ACHN (cell line): ENCODE measurements at regions not wholly inside any gene's neighbourhood (a gene's known extent, or its start where the extent isn't known, plus 50 kb on each side); places are given as distances from the start of the nearest gene placed in this dataset.
A peak's percentile ranks its signal among the peaks of the same experiment; 100 is the strongest.

Source experiments
- DNase-seq: peaks from one replicate; pipeline ENCODE4 v3.0.0-alpha.2; 2015
- in situ Hi-C: cut with HindIII; loops from 2 replicates; pipeline ENCODE4 v1.10.0; 2017; ENCODE audit warnings: low sequenced_read_pairs, low pct_ligation_motif_present, low pct_unique_long_range_greater_than_20kb

DNA sequence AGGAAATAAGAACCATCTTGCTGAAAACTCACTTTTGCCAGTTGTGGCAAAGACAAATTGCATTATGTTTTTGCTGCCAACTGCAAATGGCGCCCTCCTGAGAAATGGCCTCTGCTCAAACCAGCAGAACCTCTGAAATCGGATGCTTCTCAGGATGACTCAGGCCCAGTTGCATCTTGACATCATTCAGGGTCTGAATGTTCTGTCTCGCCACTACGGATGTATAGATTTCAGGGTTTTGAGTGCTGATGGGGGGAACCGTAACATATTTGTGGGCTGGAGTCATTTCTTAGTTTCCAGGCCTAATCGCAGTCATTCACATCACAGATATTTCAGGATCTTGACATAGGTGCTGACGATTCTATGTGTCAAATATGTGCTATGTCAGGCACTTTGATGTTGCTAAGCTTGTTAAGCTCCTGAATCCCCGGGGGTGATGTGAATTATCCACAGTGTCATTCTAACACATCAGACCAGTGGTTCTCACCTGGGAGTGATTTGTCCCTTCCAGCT is 207.1 kb downstream of the NFATC2 start:
- in situ Hi-C loops, result no loop called here

GRCh38 chr20:51334609-51335008 is 207.9 kb downstream of the NFATC2 start:
- in situ Hi-C loops, result no loop called here
- no peak for DNase-seq

More for the DNA sequence above, 207.1 kb downstream of the NFATC2 start:
- no peak for DNase-seq

DNA sequence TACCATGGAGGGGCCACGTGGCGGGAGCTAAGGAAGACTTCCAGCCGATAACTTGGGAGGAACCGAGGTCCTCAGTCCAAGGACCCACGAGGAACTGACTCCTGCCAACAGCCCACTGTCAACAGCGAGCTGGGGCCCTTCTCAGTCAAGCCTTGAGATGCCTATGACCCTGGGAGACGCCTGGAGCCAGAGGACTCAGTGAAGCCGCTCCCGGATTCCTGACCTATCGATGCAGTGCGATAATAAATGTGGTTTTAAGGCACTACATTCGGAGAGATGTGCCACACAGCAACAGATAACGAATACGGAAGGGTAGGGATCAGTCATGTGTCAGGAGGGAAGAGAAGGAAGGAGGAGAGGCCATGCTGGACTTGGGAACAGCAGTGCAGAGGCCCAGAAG is 208.5 kb downstream of the NFATC2 start:
- in situ Hi-C loops, result no loop called here
- no peak for DNase-seq

DNA sequence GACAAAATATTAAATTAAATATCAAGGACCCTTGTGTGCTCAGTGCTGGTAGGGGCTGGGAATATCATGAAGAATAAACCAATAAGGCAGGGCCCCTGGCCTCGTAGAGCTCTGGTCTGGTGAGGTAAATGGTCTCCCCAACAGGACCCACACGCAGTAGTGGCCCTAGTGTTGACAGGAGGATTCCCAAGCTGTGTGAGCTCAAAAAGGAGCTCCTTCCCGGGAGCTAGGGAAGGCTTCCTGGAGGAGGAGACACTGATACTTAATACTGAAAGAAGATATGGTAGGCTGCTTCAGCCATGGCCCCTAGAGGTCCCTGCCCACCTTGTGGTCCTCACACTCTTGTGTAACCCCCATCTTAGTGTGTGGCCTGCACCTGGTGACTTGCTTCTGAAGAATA is 209.1 kb downstream of the NFATC2 start:
- no peak for DNase-seq
- in situ Hi-C loops, result no loop called here

DNA sequence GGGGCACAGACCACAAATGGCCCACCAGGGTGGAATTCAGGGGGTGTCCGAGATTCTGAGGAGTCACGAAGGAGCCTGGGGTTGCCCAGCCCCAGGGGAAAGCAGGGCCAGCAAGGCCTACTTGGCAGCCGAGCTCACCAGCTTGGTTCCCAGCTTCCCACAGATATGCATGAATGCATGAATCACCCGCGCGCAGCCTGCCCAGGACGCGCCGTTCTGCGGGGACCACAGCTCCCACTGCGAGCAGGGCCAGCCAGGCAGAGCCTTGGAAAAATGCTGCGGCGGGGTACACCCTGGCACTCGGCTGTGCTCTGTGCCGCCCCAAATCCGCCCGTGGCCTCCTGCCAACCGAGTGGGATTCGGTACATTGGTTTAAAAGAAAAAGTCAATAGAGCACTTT is 211.0 kb downstream of the NFATC2 start:
- in situ Hi-C loops, result no loop called here
- DNase-seq, result no peak

DNA sequence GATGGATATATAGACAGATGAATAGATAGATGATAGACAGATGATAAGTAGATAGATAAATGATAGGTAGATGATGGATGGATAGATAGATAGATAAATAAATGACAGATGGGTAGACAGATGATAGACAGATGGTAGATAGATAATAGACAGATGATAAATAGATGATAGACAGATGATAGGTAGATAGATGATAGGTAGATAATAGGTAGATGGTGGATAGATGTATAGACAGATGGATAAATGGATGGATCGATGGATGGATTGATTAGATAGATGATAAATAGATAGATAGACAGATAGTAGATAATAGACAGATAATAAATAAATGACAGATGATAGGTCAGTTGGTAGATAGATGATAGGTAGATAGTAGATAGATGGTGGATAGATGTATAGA is 212.7 kb downstream of the NFATC2 start:
- DNase-seq, result no peak
- in situ Hi-C loops, result no loop called here

DNA sequence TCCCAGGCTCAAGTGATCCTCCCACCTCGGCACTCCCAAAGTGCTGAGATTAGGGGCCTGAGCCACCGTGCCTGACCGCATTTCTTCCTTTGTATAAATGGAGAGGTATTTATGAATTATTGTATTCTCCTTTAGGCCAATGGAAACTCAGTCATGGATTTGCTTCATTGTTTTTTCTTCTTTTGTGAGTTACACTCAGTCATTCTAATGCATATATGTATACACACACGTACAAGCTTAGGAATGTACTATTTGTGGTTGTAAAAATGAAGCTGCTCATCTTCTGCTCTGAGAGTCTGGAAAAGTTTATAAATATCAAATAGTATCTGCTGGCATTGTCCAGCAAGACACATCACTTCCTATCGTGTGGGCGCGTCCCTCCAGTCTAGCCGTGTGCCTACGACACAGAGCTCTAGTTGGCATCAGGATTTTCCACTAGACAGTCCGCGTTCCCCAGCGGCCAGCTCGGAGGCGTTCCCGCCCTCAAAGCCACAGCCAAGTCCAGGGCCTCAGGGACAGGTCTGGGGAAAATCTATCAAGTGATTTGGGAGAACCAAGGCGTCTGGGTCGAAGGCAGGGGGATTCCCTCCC is 215.2 kb downstream of the NFATC2 start:
- DNase-seq, result no peak

DNA sequence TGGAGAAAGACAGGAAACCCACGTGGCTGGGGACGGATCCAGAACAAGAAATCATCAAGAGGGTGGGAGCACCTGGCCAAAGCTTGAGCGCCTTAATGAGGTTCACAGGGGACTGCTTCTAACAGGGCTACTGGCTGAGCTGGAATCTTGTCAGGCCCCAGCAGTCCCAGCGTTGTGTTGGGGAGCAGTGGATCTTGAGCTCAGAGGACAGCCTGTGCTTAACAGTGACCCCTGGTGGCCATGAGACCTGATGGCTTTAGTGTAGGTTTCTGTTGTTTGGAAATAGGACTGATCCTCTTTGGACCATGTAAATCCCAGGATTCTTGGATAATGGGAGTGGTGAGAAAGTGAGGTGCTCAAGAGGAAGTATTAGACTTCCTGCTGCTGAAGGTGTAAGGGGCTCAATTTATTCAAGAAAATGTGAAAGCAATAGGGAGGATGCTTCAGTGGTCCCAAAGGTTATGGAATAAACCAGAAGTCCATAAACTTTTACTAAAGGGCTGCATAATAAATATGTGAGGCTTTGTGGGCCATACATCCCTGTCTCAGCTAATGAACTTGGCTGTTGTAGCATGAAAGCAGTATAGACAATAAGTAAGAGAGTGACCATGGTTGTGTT is 216.2 kb downstream of the NFATC2 start:
- peak; percentile 12 for DNase-seq
- in situ Hi-C loops, result no loop called here

More for the DNA sequence above, 215.2 kb downstream of the NFATC2 start:
- in situ Hi-C loops, result no loop called here

GRCh38 chr20:51322164-51322707 is 220.3 kb downstream of the NFATC2 start:
- in situ Hi-C loops, result no loop called here
- DNase-seq, result no peak

DNA sequence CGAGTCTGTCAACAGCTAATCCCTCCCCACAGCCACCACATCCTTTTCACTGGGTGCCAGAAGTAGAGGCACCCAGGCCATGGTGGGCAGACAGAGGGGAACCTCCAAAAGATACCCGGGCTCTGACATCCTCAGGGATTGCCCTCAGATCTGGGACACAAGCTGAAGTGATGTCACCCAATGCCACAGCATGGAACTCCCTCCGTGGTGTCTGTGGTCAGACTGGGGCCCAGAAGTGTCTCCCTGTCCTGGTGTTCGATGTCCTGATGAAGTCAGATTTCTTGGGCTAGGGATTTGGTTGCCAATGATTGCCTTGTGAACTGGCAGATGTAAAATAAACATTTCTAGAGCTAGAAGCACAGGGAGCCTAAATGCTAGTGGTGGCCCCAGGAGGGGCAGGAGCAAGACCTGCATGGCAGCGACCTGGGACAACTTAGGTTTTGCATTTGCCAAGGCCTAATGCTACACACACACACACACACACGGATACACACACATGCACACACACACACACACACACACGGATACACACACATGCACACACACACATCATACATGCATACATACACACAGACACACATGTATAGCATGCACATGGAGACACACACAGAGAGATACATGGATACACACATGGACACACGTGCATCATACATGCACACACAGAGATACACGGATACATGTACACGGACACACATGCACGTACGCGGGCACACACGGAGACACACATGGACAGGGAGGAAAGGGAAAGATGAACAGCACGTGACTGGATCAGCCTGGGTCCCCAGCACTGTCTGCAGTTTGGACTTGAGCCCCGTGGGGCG is 221.0 kb downstream of the NFATC2 start:
- in situ Hi-C loops, result no loop called here
- DNase-seq, result no peak

- no peak for DNase-seq
- in situ Hi-C loops, result no loop called here
Measured at GRCh38 chr20:51319522-51319921, 223.0 kb downstream of the NFATC2 start.

DNA sequence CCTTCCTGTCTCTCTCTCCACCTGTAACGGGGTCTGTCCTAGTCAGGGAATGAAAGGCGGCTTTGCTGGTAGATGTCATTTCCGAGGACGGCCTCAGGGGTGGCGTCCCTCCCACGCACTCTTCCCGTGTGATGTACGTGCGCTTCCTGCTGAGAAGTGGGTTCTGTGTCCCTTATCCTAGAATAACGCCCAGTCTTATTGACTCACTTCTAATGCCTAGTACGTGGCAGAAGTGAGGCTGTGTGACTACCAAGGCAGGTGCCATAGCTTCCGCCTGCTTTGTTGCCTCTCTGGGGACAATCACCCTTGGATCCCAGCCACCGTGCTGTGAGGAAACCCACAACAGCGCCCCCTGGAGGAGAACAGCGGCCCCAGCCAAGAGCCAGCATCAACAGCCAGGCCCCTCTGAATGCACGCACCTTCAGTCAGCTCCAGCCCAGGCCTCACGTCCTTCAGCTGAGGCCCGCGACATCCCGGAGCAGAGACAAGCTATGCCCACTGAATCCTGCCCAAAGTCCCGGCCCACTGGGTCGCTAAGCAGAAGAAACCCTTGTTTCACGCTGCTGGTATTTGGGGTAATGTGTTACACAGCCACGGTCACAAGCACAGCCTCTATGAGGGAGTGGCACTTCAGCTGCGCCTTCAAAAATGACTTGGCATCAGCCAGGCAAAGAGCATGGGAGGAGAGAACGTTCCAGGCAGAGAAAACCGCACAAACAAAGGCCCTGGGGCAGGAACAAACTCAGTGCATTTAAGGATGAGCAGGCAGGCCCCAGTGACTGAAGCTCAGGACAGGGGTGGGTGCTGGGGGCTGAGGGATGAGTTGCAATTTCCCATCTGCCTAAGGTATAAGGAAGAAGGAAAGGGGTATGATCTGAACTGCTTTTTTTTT is 224.2 kb downstream of the NFATC2 start:
- in situ Hi-C loops, result no loop called here
- peak; percentile 16 for DNase-seq

GRCh38 chr20:51315390-51315789 is 227.1 kb downstream of the NFATC2 start:
- in situ Hi-C loops, result no loop called here
- no peak for DNase-seq

DNA sequence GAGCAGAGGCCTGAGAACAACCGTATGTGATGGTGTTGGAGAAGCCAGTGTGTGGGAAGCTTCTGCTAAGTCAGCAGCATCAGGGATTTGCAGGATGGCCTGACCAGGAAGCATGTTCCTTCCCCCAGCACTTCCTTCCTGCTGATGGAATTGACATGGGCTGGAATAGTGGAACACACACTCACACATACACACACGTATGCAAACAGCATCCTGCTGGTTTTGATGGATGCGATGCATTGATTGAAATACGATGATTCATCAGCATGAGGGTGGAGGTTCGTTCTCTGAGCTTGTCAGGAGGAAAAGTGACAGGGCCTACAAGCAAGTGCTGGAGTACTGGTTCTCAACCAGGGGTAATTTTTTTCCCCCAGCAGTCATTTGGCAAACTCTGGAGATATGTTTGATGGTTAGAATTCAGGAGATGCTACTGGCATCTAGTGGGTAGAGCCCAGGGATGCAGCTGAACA is 229.1 kb downstream of the NFATC2 start:
- no peak for DNase-seq
- in situ Hi-C loops, result no loop called here

- no peak for DNase-seq
- in situ Hi-C loops, result no loop called here
Measured at GRCh38 chr20:51312480-51312783, 230.1 kb downstream of the NFATC2 start.

DNA sequence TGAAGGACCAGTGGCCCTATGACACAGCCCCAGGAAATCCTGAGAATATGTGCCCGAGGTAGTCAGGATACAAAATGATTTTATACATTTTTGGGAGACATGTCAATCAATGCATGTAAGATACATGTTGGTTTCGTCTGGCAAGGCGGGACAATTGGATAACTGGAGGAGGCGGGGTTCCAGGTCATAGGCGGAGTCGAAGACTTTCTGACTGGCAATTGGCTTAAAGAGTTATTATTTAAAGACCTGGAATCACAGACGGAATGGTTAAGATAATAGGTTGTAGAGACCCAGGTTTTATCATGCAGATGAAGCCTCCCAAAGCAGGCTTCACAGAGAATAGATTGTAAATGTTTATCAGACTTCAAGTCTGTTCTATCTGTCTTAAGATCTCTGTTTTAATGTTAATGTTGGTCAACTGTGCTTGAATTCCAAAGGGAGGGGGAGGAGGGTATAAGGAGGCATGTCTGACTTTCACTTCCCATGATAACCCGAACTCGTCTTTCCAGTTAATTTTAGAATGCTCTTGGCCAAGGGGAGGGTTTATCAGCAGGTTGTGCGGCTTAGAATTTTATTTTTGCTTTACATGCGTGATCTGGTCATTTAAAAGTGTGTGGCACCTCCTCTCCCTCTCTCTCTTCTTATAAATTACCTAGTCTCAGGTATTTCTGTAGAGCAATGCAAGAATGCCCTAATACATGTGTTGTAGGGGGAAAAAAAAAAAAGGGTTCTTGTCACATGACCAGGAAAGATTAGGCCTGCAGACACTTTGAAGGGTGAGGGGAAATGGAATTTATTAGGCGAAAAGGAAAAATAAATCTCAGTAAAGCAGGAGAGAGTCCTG is 230.7 kb downstream of the NFATC2 start:
- no peak for DNase-seq
- in situ Hi-C loops, result no loop called here

DNA sequence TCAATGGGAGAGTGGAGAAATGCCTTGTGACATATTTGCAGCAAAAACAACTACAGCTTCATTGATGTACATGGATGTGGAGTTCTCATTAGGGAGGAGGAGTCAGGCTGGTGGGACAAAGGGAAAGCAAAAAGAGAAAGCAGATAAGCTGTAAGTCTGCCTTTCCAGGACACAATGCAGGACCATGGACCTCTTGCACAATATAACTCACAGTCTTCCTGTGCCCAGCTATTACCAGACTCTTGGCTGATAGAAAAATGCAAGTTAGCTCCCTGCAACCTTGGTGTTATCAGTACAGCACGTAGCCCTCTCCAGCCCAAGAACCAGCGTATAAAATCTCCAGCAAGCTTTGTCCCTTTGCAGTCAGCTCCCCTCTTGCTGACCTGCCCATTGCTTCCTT is 232.3 kb downstream of the NFATC2 start:
- DNase-seq, result no peak
- in situ Hi-C loops, result no loop called here

DNA sequence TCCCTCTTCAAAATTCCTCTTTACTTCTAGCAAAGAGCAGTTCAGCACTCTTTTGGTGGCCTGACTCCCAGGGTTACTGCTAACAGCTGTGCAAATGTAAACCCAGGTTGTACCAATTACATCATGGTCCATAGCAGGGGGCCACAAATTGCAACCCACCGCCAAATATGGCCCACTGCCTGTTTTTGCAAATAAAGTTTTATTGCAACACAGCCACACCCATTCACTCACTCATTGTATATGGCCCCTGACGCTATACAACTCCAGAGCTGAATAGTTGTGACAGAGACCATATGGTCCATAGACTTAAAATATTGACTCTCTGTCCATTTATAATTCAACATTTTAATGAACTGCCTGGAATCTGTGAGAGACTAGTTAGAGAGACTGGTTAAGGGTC is 233.4 kb downstream of the NFATC2 start:
- DNase-seq, result no peak
- in situ Hi-C loops, result no loop called here
